ENCODE measurements at regions not wholly inside any gene's neighbourhood (a gene's known extent, or its start where the extent isn't known, plus 50 kb on each side); places are given as distances from the start of the nearest gene placed in this dataset.

GRCh38 chr12:131597333-131597732, 113.6 kb upstream of the SFSWAP start:
- H3K4me1 ChIP-seq (ENCODE audit: control insufficient read depth, insufficient read depth, low read length) = no peaks in the 10 kb centered on the region
- H2BK15ac ChIP-seq (ENCODE audit: low read depth, low read length) = no peak overlapping the region
- H3K4ac ChIP-seq (ENCODE audit: low read depth, low read length) = no peak overlapping the region
- in situ Hi-C loops (cut with MboI; ENCODE audit: low sequenced_read_pairs) = no loop called here
- dilution Hi-C loops (cut with HindIII; ENCODE audit: low sequenced_read_pairs, unreplicated experiment) = no loop called here
- H3K27ac ChIP-seq (ENCODE audit: insufficient read depth, low read length) = no peak overlapping the region
- DNase-seq = no peak
- H3K36me3 ChIP-seq (ENCODE audit: control insufficient read depth, insufficient read depth, low read length) = no peaks in the 10 kb centered on the region
- no peak overlapping the region for H4K8ac ChIP-seq (ENCODE audit: low read depth in 2 of 2, low read length in 2 of 2)
- no peak overlapping the region for H3K4me3 ChIP-seq (ENCODE audit: insufficient read depth, low read depth, low read length)
- no peaks in the 10 kb centered on the region for H3K79me1 ChIP-seq (ENCODE audit: low read depth in 1 of 2, low read length in 2 of 2)
- H2BK5ac ChIP-seq (ENCODE audit: low read depth, low read length, poor library complexity, severe bottlenecking) = no peak overlapping the region
- H3K9me1 ChIP-seq (ENCODE audit: insufficient read depth, low read length) = no peaks in the 10 kb centered on the region
- H2AK9ac ChIP-seq (replicated peaks; ENCODE audit: low read depth, low read length, poor library complexity) = no peak overlapping the region
- H4K20me1 ChIP-seq (ENCODE audit: insufficient read depth, low read length) = no peaks in the 10 kb centered on the region
- CTCF ChIA-PET = no interaction called here
- H2BK20ac ChIP-seq (ENCODE audit: low read depth, low read length) = no peak overlapping the region
- no peak overlapping the region for H2AK5ac ChIP-seq (ENCODE audit: low read depth, low read length)
- H3K9ac ChIP-seq (ENCODE audit: low read depth, low read length) = no peak overlapping the region
- H3K4me2 ChIP-seq (ENCODE audit: low read depth, low read length) = no peak overlapping the region
- H2BK120ac ChIP-seq (ENCODE audit: low read depth, low read length) = no peak overlapping the region
- ATAC-seq (ENCODE audit: low read depth) = no peak
- no peak overlapping the region for H3K14ac ChIP-seq (replicated peaks; ENCODE audit: low read depth, low read length)
- POLR2A ChIA-PET (ENCODE audit: unreplicated experiment) = no interaction called here
- intact Hi-C loops (cut with micrococcal nuclease) = no loop called here
- TF ChIP-seq CTCF (conservative IDR thresholded peaks at IDR 0.05; ENCODE audit: low read depth, low read length) = no peak
- no peak for TF ChIP-seq CEBPB (IDR thresholded peaks at IDR 0.05; ENCODE audit: low read depth, low read length)
- TF ChIP-seq SMC3 (IDR thresholded peaks at IDR 0.05; ENCODE audit: low read depth, low read length) = no peak
- TF ChIP-seq USF2 (IDR thresholded peaks at IDR 0.05; ENCODE audit: low read depth, low read length) = no peak
- TF ChIP-seq RCOR1 (IDR thresholded peaks at IDR 0.05; ENCODE audit: insufficient replicate concordance, low read length) = no peak
- no peak for TF ChIP-seq ELK1 (IDR thresholded peaks at IDR 0.05; ENCODE audit: borderline replicate concordance, low read depth, low read length)
- no peak for TF ChIP-seq MAZ (IDR thresholded peaks at IDR 0.05; ENCODE audit: borderline replicate concordance, low read depth, low read length)
- TF ChIP-seq BHLHE40 (IDR thresholded peaks at IDR 0.05; ENCODE audit: low read depth, low read length) = no peak
- no peaks in the 10 kb centered on the region for H3K27me3 ChIP-seq (ENCODE audit: control insufficient read depth, insufficient read depth, low read length)
- no peak overlapping the region for H2AFZ ChIP-seq (replicated peaks; ENCODE audit: low read length, poor library complexity)
- no TSS peak for BruUV-seq (replicated peaks)
- WGBS, 2 experiments (ENCODE audit: extremely low coverage in 2 of 2, insufficient read length in 1 of 2) = 39% methylated on average over 4 of the region's 7 CpGs; no CpG with 5 or more reads in 1 of the 2 experiments
- no peak overlapping the region for H3K56ac ChIP-seq (ENCODE audit: extremely low read depth, insufficient read depth, low read length)
- no peak overlapping the region for H3K23ac ChIP-seq (ENCODE audit: low read depth, low read length)
- H4K5ac ChIP-seq (ENCODE audit: low read depth, low read length) = no peak overlapping the region
- peaks cover 9% of the 10 kb centered on the region; the same call in 1 of the 2 replicates for H3K9me3 ChIP-seq (ENCODE audit: control insufficient read depth, insufficient read depth, low read length)
- H4K91ac ChIP-seq (ENCODE audit: insufficient read depth, low read depth, low read length) = no peak overlapping the region
- H3K18ac ChIP-seq (ENCODE audit: low read depth, low read length) = no peak overlapping the region

Measured in IMR-90 (cell line).